ENCODE measurements at regions not wholly inside any gene's neighbourhood (a gene's known extent, or its start where the extent isn't known, plus 50 kb on each side); places are given as distances from the start of the nearest gene placed in this dataset.

DNA sequence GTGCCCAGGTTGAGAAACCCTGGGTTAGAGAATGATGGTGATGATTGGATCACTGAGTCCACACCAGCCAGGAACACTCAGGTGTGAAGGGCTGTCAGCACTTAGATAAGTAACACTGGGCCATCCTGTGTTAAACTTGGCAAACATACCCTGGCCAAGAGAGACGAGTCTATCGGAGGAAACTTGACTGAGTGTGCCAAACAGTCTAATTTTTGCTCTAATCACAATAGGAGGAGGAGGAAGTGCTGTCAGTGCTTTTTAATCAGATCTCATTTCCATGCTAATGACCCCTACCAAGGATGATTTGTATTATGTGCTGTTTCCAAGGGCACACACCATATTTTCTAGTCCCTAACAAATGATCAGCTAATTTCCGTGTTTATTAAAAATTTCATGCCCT lies 63.8 kb upstream of the SEC11C start:
- TF ChIP-seq ZFP30 (CRISPR knock-in tag; IDR thresholded peaks at IDR 0.05) (no peak), ZNF565 (CRISPR knock-in tag; conservative IDR thresholded peaks at IDR 0.05; ENCODE audit: low read depth) (no peak), ZNF8 (CRISPR knock-in tag; IDR thresholded peaks at IDR 0.05) (no peak), ISL1 (CRISPR knock-in tag; IDR thresholded peaks at IDR 0.05) (no peak), RARB (CRISPR knock-in tag; IDR thresholded peaks at IDR 0.05) (no peak), TCF4 (CRISPR knock-in tag; IDR thresholded peaks at IDR 0.05; ENCODE audit: borderline replicate concordance) (no peak), ZNF70 (CRISPR knock-in tag; IDR thresholded peaks at IDR 0.05) (no peak), ZFP3 (CRISPR knock-in tag; IDR thresholded peaks at IDR 0.05) (no peak), OSR1 (CRISPR knock-in tag; IDR thresholded peaks at IDR 0.05) (no peak), GLIS3 (CRISPR knock-in tag; IDR thresholded peaks at IDR 0.05) (no peak)
- TF ChIP-seq, protein P1, sequence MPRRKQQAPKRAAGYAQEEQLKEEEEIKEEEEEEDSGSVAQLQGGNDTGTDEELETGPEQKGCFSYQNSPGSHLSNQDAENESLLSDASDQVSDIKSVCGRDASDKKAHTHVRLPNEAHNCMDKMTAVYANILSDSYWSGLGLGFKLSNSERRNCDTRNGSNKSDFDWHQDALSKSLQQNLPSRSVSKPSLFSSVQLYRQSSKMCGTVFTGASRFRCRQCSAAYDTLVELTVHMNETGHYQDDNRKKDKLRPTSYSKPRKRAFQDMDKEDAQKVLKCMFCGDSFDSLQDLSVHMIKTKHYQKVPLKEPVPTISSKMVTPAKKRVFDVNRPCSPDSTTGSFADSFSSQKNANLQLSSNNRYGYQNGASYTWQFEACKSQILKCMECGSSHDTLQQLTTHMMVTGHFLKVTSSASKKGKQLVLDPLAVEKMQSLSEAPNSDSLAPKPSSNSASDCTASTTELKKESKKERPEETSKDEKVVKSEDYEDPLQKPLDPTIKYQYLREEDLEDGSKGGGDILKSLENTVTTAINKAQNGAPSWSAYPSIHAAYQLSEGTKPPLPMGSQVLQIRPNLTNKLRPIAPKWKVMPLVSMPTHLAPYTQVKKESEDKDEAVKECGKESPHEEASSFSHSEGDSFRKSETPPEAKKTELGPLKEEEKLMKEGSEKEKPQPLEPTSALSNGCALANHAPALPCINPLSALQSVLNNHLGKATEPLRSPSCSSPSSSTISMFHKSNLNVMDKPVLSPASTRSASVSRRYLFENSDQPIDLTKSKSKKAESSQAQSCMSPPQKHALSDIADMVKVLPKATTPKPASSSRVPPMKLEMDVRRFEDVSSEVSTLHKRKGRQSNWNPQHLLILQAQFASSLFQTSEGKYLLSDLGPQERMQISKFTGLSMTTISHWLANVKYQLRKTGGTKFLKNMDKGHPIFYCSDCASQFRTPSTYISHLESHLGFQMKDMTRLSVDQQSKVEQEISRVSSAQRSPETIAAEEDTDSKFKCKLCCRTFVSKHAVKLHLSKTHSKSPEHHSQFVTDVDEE (CRISPR knock-in tag; IDR thresholded peaks at IDR 0.05): no peak
- TF ChIP-seq, protein P2, sequence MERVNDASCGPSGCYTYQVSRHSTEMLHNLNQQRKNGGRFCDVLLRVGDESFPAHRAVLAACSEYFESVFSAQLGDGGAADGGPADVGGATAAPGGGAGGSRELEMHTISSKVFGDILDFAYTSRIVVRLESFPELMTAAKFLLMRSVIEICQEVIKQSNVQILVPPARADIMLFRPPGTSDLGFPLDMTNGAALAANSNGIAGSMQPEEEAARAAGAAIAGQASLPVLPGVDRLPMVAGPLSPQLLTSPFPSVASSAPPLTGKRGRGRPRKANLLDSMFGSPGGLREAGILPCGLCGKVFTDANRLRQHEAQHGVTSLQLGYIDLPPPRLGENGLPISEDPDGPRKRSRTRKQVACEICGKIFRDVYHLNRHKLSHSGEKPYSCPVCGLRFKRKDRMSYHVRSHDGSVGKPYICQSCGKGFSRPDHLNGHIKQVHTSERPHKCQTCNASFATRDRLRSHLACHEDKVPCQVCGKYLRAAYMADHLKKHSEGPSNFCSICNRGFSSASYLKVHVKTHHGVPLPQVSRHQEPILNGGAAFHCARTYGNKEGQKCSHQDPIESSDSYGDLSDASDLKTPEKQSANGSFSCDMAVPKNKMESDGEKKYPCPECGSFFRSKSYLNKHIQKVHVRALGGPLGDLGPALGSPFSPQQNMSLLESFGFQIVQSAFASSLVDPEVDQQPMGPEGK (CRISPR knock-in tag; IDR thresholded peaks at IDR 0.05; ENCODE audit: borderline replicate concordance): no peak
- TF ChIP-seq, protein P3, sequence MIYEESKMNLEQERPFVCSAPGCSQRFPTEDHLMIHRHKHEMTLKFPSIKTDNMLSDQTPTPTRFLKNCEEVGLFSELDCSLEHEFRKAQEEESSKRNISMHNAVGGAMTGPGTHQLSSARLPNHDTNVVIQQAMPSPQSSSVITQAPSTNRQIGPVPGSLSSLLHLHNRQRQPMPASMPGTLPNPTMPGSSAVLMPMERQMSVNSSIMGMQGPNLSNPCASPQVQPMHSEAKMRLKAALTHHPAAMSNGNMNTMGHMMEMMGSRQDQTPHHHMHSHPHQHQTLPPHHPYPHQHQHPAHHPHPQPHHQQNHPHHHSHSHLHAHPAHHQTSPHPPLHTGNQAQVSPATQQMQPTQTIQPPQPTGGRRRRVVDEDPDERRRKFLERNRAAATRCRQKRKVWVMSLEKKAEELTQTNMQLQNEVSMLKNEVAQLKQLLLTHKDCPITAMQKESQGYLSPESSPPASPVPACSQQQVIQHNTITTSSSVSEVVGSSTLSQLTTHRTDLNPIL (CRISPR knock-in tag; IDR thresholded peaks at IDR 0.05; ENCODE audit: low read depth): no peak

Data from SK-N-SH treated with all-trans-retinoic acid at 6 μM for 48 hours (cell line).